ENCODE measurements at regions not wholly inside any gene's neighbourhood (a gene's known extent, or its start where the extent isn't known, plus 50 kb on each side); places are given as distances from the start of the nearest gene placed in this dataset.

GRCh38 chr11:26904132-26904531, 89.8 kb upstream of the FIBIN start:
- TF ChIP-seq POLR2A (IDR thresholded peaks at IDR 0.05) = no peak
- TF ChIP-seq, protein P1, sequence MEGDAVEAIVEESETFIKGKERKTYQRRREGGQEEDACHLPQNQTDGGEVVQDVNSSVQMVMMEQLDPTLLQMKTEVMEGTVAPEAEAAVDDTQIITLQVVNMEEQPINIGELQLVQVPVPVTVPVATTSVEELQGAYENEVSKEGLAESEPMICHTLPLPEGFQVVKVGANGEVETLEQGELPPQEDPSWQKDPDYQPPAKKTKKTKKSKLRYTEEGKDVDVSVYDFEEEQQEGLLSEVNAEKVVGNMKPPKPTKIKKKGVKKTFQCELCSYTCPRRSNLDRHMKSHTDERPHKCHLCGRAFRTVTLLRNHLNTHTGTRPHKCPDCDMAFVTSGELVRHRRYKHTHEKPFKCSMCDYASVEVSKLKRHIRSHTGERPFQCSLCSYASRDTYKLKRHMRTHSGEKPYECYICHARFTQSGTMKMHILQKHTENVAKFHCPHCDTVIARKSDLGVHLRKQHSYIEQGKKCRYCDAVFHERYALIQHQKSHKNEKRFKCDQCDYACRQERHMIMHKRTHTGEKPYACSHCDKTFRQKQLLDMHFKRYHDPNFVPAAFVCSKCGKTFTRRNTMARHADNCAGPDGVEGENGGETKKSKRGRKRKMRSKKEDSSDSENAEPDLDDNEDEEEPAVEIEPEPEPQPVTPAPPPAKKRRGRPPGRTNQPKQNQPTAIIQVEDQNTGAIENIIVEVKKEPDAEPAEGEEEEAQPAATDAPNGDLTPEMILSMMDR (IDR thresholded peaks at IDR 0.05) = no peak

Measured in prostate gland (tissue), 2 donors.